Mesothelial cell of epicardium (in vitro differentiated cells): ENCODE measurements at regions not wholly inside any gene's neighbourhood (a gene's known extent, or its start where the extent isn't known, plus 50 kb on each side); places are given as distances from the start of the nearest gene placed in this dataset.
A peak's percentile ranks its signal among the peaks of the same experiment; 100 is the strongest.

Source experiments
- DNase-seq, 2 experiments: peaks; one replicate each; pipeline ENCODE4 v3.0.0; 2021; ENCODE audit warnings: low spot score in 2 of 2; ENCODE audit not compliant: unreplicated experiment in 2 of 2
- H3K27ac Mint-ChIP-seq: 2 replicates; pipeline ENCODE4 v1.8.0; 2021; ENCODE audit warnings: mixed read lengths
- H3K27me3 Mint-ChIP-seq: 2 replicates; pipeline ENCODE4 v1.8.0; 2021; ENCODE audit warnings: low read depth, mixed read lengths
- H3K36me3 Mint-ChIP-seq: 2 replicates; pipeline ENCODE4 v1.8.0; 2021; ENCODE audit warnings: mixed read lengths
- H3K4me1 Mint-ChIP-seq: 2 replicates; pipeline ENCODE4 v1.8.0; 2021; ENCODE audit warnings: mixed read lengths
- H3K4me3 Mint-ChIP-seq: 2 replicates; pipeline ENCODE4 v1.8.0; 2021; ENCODE audit warnings: mild to moderate bottlenecking, moderate library complexity, mixed read lengths
- H3K9me3 Mint-ChIP-seq: 2 replicates; pipeline ENCODE4 v1.8.0; 2021; ENCODE audit warnings: mixed read lengths
- CTCF ChIP-seq: fragments of 200-600 bp; sonication (generic); IDR thresholded peaks from one replicate; pipeline ENCODE4 v1.5.0; 2021; ENCODE audit warnings: antibody characterized with exemption; ENCODE audit not compliant: unreplicated experiment

DNA sequence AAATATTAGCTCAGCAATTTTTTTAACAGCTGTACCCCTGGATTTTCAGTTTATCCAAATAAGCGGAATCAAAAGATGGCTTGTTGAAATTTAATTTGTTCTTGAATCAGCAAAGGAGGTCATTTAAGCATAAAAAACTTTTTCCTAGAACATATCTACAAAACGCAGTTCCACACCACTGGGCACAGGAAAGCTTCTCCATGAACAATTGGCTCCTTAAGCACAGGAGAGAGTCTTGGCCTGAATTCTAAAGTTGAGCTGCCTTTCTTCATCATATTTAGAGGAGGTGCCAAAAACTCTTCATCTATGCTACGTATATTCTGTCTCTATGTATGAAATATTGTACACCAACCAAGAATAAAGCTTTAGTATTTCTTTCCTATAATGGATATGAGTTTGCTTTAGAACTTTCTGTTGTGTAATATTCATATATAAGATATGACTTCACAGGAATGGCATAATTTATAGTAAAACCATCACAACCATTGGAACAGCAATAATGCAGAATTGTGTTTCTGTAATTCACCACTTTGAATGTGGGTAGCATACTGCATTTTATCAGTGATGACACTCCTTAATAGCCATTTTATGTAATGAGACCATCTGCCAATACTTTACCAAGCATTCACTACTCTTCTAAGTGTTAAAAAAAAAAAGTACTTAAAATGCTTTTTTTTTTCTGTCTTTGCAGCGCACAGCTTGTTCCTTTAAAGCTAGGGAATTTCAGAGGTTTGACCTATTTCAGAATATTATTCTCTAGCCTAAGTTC lies 263.7 kb downstream of the SLITRK6 start:
- H3K4me1 Mint-ChIP-seq, result no peaks in the 10 kb centered on the region
- no peak for TF ChIP-seq CTCF
- H3K9me3 Mint-ChIP-seq, result no peaks in the 10 kb centered on the region
- no peak overlapping the region for H3K27ac Mint-ChIP-seq
- no peaks in the 10 kb centered on the region for H3K36me3 Mint-ChIP-seq
- no peak for DNase-seq
- H3K27me3 Mint-ChIP-seq, result no peaks in the 10 kb centered on the region
- H3K4me3 Mint-ChIP-seq, result no peak overlapping the region

DNA sequence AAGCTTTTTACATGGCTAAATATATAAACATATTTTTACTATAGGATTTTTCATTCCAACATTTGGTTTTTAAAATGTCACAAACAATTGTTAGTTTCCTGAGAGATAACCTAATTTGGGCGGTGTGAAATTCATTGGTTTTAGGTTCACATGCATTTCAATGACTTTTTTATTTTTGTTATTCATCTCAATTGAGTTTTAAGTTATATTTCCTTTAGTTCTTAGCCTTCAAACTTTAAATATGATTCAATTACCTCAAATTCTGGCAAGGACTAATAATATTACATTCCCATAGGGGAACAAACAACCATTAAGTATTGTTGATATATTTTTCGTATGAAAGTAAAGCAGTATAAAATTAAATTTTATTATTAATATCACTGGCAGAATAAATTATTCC lies 265.3 kb downstream of the SLITRK6 start:
- no peak overlapping the region for H3K27ac Mint-ChIP-seq
- TF ChIP-seq CTCF, result no peak
- no peaks in the 10 kb centered on the region for H3K36me3 Mint-ChIP-seq
- no peaks in the 10 kb centered on the region for H3K9me3 Mint-ChIP-seq
- H3K27me3 Mint-ChIP-seq, result no peaks in the 10 kb centered on the region
- peaks cover 6% of the 10 kb centered on the region for H3K4me1 Mint-ChIP-seq
- no peak overlapping the region for H3K4me3 Mint-ChIP-seq
- no peak for DNase-seq

DNA sequence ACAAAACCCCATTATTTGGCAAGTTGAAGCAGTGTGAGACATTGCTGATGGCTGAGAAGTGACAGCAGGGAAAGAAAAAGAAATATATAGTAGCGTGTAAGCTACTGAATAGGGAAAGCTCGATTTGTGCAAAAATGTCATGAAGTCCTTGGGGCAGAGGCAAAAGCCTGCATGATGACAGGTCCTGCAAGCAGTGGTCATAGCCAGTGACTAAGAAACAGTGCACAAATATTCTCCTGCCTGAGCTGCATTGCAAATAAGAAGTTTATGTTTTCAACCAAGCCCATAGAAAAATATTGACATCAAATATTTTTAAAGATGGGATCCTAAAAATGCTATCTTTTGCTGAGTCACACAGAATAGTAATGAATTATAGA lies 270.0 kb downstream of the SLITRK6 start:
- no peak for TF ChIP-seq CTCF
- Mint-ChIP-seq H3K27me3 (no peaks in the 10 kb centered on the region), H3K4me3 (no peak overlapping the region), H3K27ac (no peak overlapping the region), H3K4me1 (peaks cover 16% of the 10 kb centered on the region), H3K36me3 (no peaks in the 10 kb centered on the region), H3K9me3 (no peaks in the 10 kb centered on the region)
- no peak for DNase-seq

DNA sequence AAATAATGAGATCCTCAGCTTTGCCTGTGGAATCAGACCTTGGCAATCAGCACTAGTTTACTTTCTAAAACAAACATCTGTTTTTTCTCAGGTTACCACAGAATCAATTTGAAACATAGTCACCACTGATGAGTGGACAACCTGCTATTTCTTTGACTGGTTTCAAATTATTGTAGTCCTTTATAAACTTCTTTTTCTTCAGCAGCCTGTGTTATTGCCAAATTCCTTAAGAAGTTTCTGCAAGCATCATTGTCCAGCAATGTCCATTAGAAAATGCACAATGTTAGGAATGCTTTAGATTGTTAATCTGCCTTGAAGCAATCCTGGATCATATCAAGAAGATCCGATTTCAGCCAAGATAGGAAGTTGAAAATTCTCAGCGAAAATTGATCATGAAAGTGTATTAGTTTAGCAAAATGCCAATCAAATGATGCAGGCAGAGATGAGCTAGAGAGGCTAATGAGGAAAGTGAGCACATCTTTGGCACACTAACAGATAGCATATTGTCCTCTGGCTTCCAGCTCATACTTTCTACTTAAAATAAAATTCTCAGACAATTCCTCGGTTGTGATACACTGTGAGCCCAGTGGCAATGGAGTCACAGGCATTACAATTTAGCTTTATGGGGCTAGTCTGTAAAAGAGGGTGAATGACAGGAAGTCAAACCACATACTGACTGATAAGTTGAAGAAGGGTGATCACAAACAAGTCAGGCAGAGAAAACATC lies 270.6 kb downstream of the SLITRK6 start:
- Mint-ChIP-seq H3K36me3 (no peaks in the 10 kb centered on the region), H3K27ac (peak overlapping the region; percentile 31)
- no peak for TF ChIP-seq CTCF

GRCh38 chr13:85527316-85527715 lies 271.9 kb downstream of the SLITRK6 start:
- Mint-ChIP-seq H3K27ac (no peak overlapping the region), H3K9me3 (no peaks in the 10 kb centered on the region), H3K27me3 (no peaks in the 10 kb centered on the region), H3K36me3 (no peaks in the 10 kb centered on the region), H3K4me3 (no peak overlapping the region), H3K4me1 (peaks cover 16% of the 10 kb centered on the region)
- TF ChIP-seq CTCF, result no peak
- no peak for DNase-seq

More for the DNA sequence above, 270.6 kb downstream of the SLITRK6 start:
- Mint-ChIP-seq H3K27me3 (no peaks in the 10 kb centered on the region), H3K9me3 (no peaks in the 10 kb centered on the region), H3K4me1 (peaks cover 16% of the 10 kb centered on the region), H3K4me3 (no peak overlapping the region)
- no peak for DNase-seq
